ENCODE measurements at regions not wholly inside any gene's neighbourhood (a gene's known extent, or its start where the extent isn't known, plus 50 kb on each side); places are given as distances from the start of the nearest gene placed in this dataset.

- Mint-ChIP-seq H3K4me3 (no peak overlapping the region), H3K9me3 (peaks cover 20% of the 10 kb centered on the region), H3K4me1 (no peaks in the 10 kb centered on the region), H3K27ac (no peak overlapping the region), H3K27me3 (ENCODE audit: insufficient read depth, low read depth) (peaks cover 3% of the 10 kb centered on the region), H3K36me3 (no peaks in the 10 kb centered on the region)
- Histone ChIP-seq H3K27me3 (no peaks in the 10 kb centered on the region), H3K4me3 (no peak overlapping the region), H3K9ac (no peak overlapping the region), H3K4me2 (no peak overlapping the region), H3K79me2 (ENCODE audit: low read depth) (no peaks in the 10 kb centered on the region), H3K4me1 (no peaks in the 10 kb centered on the region), H4K20me1 (ENCODE audit: low read depth) (no peaks in the 10 kb centered on the region), H2AFZ (replicated peaks) (no peak overlapping the region), H3F3A (ENCODE audit: low read depth) (no peaks in the 10 kb centered on the region), H3K27ac (no peak overlapping the region), H3K36me3 (no peaks in the 10 kb centered on the region), H3K9me3 (ENCODE audit: low read depth) (no peaks in the 10 kb centered on the region)
- DNase-seq (ENCODE audit: low spot score), result no peak
- no peak for TF ChIP-seq EZH2phosphoT487 (IDR thresholded peaks at IDR 0.05)
- TF ChIP-seq EZH2 (IDR thresholded peaks at IDR 0.05), result no peak
- TF ChIP-seq CTCF (IDR thresholded peaks at IDR 0.05), result no peak
These were observed 350.6 kb upstream of the ZFP64 start for GRCh38 chr20:52542131-52542530.

GRCh38 chr20:52540509-52540908 lies 348.9 kb upstream of the ZFP64 start:
- Histone ChIP-seq H3K4me1 (no peaks in the 10 kb centered on the region), H3K4me2 (no peak overlapping the region), H4K20me1 (ENCODE audit: low read depth) (no peaks in the 10 kb centered on the region), H2AFZ (replicated peaks) (no peak overlapping the region), H3K9me3 (ENCODE audit: low read depth) (no peaks in the 10 kb centered on the region), H3K36me3 (no peaks in the 10 kb centered on the region), H3F3A (ENCODE audit: low read depth) (no peaks in the 10 kb centered on the region), H3K4me3 (no peak overlapping the region), H3K27me3 (no peaks in the 10 kb centered on the region), H3K79me2 (ENCODE audit: low read depth) (no peaks in the 10 kb centered on the region), H3K9ac (no peak overlapping the region), H3K27ac (no peak overlapping the region)
- no peak overlapping the region for H3K4me3 Mint-ChIP-seq
- H3K4me1 Mint-ChIP-seq, result no peaks in the 10 kb centered on the region
- peaks cover 20% of the 10 kb centered on the region for H3K9me3 Mint-ChIP-seq
- H3K36me3 Mint-ChIP-seq, result no peaks in the 10 kb centered on the region
- no peak for TF ChIP-seq CTCF (IDR thresholded peaks at IDR 0.05)
- no peak for TF ChIP-seq EZH2 (IDR thresholded peaks at IDR 0.05)
- H3K27me3 Mint-ChIP-seq (ENCODE audit: insufficient read depth, low read depth), result peaks cover 3% of the 10 kb centered on the region
- H3K27ac Mint-ChIP-seq, result no peak overlapping the region
- no peak for DNase-seq (ENCODE audit: low spot score)

- Histone ChIP-seq H3K4me2 (no peak overlapping the region), H4K20me1 (ENCODE audit: low read depth) (no peaks in the 10 kb centered on the region), H3K4me3 (no peak overlapping the region), H3K9me3 (ENCODE audit: low read depth) (no peaks in the 10 kb centered on the region), H3F3A (ENCODE audit: low read depth) (no peaks in the 10 kb centered on the region), H3K9ac (no peak overlapping the region), H3K27me3 (no peaks in the 10 kb centered on the region), H3K36me3 (no peaks in the 10 kb centered on the region), H3K4me1 (no peaks in the 10 kb centered on the region), H3K27ac (no peak overlapping the region), H3K79me2 (ENCODE audit: low read depth) (no peaks in the 10 kb centered on the region), H2AFZ (replicated peaks) (no peak overlapping the region)
- Mint-ChIP-seq H3K27ac (no peak overlapping the region), H3K27me3 (ENCODE audit: insufficient read depth, low read depth) (peaks cover 3% of the 10 kb centered on the region), H3K4me1 (no peaks in the 10 kb centered on the region), H3K4me3 (no peak overlapping the region), H3K36me3 (no peaks in the 10 kb centered on the region), H3K9me3 (peaks cover 20% of the 10 kb centered on the region)
- no peak for TF ChIP-seq CTCF (IDR thresholded peaks at IDR 0.05)
- no peak for TF ChIP-seq EZH2 (IDR thresholded peaks at IDR 0.05)
- no peak for TF ChIP-seq EZH2phosphoT487 (IDR thresholded peaks at IDR 0.05)
- no peak for DNase-seq (ENCODE audit: low spot score)
These were observed 348.3 kb upstream of the ZFP64 start for GRCh38 chr20:52539891-52540290.
